ENCODE measurements at regions not wholly inside any gene's neighbourhood (a gene's known extent, or its start where the extent isn't known, plus 50 kb on each side); places are given as distances from the start of the nearest gene placed in this dataset.
"Not testable (repeated sequence)": the region's sequence is repeated elsewhere in the genome, so short reads cannot be mapped to it uniquely, and the experiment has no call there.

DNA sequence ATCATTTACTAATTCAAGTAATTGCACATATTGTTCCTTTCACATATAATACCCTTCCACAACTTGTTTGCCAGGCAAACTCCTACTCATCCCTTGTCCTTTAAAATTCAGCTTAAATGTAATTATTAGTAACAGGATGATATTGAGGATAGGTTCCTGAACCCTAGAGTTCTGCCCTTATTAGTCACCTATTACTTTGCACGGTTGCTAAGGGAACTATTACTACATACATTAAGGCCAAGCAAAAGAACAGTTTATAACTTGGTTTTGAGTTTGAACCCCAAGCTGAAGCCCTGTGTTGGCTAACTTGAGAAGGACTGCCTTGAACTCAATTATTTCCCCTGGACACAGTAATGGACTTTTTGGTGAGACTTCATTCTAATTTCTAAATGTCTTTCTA is 529.7 kb downstream of the IGSF11 start:
- DNase-seq (ENCODE audit: low read depth): no peak

DNA sequence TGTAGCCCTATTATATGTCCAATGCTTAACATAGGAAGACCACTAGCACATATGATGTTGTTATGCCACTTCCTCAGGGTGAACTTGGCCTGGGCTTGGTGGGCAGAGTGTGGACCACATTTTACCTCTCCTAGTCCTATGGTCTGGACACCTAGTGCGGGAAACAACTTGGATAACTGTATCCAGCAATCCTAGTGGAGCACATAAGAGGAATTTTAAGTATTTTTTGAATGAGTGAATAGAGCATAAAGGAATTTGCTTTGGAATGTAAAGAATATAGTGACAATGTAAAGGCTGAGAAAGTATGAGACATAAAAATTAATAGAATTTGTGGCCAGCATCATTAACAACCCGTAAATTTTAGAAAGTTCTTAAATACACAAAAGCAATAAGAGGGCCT is 528.9 kb downstream of the IGSF11 start:
- no peak for DNase-seq (ENCODE audit: low read depth)

DNA sequence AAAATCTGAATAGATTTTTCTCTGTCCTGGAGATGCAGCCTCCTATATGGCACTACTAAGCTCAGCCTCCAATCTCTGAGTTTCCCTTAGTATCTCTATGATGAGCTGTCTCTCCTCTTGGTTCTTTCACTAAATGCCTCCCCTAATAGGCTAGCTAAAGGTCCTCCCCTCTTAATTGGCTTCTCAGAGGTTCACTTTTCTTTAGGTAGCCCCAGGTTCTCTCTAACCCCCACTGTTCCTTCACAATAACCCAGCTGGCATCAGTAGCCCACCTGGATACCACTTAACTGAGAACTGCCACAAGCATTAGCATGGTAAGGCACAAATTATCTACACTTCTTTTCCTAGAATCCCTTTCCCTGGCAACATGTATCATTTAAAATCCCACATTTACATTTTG is 523.2 kb downstream of the IGSF11 start:
- no peak for DNase-seq (ENCODE audit: low read depth)

DNA sequence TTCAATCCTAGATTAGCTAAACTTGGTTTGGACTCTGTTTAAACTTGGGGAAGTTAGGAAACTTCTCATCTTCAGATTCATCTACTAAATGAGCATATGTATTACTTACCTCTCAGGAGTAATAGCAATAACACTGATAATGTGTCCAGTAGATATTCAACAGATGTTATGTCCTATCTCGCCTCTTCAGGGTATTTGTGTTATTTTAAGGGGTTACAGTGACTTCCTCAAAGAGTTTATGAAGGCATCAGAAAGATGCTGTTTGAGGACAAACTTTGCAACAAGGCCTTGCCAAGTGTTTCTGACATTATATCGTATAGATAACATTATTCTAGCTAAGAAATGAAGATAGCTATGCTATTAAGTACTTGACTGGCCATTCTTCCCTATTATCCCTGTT is 522.3 kb downstream of the IGSF11 start:
- no peak for DNase-seq (ENCODE audit: low read depth)

DNA sequence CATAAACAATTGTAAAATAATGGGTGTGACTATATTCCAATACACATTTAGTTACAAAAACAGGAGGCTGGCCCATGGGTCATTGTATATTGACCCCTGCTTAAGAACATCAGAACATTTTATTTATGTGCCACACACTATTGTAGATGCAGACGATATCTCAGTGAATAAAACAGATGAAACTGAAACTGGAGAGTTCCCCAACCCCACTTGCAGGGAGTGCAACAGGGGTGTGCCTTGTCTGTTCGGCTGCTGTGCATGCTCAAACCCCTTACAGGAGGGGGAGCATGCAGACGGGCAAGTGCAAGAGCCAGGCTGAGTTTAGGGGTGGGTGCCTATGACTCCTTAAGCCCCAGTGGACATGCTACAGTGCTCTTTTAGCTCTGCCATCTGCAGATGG is 509.6 kb downstream of the IGSF11 start:
- no peak for DNase-seq (ENCODE audit: low read depth)

DNA sequence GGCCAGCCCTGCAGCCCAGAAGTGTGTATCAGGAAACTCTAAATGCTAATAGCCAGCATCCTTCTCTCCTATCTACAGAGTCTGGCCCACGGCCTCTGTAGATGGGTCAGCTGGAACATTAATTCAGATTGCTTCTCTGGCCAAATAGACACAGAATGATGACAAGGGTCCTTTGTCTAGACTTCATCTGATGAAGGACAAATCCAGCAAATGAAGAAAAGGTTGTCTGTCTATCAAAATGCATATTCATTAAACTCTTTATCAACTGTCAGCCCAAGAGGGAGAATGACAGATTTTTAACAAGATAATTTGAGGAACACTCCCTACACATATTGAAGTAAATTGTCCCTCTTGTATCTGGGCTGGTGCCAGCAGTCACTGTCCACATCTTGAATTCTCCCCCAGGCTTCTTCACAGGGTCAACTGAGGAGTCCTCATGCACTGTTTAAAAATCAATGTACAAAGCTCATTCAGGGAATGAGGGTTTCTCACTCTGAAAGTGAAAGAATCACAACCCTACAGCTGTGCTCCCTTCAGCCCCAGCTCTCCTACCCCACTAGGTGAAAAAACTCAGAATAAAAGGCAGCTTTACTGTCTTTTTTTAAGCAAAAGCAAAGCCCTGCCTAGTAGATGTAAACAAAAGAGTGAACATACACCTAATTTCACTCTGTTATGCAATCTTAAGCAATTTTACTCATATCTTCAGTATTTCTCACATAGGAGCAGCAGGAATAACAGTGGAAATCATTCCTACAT is 507.7 kb downstream of the IGSF11 start:
- no peak for DNase-seq (ENCODE audit: low read depth)

DNA sequence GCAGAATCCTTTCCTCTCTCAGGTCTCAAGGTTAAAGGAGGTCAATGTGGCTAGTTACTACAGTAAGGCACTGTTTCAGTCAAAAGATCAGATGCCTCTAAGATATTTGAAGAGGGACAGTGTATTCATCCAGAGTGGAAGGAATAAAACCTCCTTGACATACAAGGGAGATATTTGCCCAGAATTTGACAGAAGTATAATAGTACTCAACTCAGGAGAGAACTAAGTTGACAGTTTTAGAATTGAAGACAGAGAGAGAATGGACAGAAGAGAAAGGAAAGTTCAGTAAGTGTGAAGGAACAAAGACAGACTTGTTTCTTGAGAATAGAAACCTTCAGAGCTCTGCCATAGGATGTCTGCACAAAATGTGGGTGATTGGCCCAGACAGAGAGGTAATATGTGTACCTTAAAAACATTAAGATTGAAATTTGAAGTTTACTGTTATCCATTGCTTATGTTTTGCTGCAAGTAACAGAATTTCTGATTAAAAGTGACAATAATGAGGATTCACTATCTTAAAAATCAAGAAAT is 507.1 kb downstream of the IGSF11 start:
- DNase-seq (ENCODE audit: low read depth): no peak

DNA sequence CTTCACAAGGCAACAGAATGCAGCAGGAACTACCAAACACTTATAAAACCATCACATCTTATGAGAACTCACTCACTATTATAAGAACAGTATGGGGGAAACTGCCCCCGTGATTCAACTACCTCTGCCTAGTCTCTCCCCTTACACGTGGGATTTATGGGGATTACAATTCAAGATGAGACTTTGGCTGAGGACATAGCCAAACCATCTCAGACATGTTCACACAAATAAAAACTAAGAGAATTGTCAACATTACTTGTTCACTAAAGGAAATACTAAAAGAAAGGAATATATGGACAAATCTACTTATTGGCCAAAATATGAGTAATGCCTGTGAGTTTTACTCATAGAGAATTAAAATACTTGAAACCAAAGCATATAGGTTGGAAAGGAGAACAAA is 505.1 kb downstream of the IGSF11 start:
- no peak for DNase-seq (ENCODE audit: low read depth)

DNA sequence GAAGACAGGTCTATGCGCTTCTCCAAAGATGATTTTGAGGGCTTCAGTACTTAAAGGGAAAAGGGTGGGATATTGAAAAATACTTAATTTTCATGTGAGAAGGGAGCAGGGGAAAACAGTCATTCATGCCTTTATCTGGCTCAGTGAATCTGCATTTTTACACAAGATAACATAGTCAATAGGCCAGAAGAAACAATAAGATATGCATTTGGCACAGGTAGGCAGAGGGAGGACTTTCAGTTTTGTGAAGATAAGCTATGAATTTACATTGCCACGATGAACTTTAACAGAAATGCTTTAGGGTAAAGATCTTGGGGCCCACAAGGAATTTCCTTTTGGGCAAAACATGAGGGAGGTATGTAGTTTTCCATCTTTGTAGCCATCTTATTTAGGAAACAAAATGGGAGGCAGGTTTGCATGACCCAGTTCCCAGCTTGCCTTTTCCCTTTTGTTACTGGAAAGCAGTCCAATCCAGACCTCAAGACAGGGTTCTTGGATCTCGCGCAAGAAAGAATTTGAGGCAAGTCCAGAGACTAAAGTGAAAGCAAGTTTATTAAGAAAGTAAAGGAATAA is 504.2 kb downstream of the IGSF11 start:
- no peak for DNase-seq (ENCODE audit: low read depth)

DNA sequence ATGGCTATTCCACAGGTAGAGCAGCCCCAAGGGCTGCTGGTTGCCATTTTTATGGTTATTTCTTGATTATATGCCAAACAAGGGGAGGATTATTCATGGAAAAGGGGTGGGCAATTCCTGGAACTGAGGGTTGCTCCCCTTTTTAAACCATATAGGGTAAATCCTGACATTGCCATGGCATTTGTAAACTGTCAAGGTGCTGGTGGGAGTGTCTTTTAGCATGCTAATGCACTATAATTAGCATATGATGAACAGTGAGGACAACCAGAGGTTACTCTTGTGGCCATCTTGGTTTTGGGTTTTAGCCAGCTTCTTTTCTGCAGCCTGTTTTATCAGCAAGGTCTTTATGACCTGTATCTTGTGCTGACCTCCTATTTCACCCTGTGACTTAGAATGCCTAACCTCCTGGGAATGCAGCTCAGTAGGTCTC is 503.7 kb downstream of the IGSF11 start:
- DNase-seq (ENCODE audit: low read depth): not testable (repeated sequence)

DNA sequence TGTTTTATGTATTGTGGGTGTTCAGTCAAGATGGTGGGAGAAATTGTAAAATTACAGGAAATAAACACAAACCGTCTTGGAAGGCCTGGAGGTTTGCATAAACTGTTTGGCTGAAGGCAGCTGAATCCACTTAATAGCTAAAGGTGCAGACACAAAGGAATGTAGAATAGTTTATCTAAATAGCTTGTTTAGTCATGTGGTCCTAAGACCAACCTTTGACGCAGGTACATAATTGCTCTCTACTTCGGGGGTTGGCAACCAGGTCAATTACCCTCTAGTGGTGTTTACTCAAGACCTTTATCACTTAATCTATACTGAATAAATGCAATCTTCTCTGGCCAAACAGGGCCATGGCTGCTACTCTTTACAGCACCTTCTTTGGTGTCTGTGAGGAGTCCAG is 502.8 kb downstream of the IGSF11 start:
- DNase-seq (ENCODE audit: low read depth): no peak

DNA sequence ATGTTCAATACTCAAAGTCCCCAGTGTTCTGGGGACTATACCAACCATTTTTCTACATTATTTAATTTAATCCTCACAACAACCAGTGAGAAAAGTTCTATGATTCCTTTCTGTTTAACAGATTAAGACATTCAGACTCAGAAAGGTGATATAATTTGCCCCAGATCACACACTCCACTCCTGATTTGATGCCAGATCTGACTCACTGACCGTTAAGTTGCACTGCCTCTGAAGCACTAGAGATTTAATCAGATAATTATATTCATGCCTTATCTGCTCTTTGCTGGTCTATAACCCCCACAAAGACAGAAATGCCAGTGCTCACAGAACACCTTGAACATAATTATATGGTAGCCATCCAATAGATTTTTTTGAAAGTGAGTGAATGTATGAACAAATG is 501.0 kb downstream of the IGSF11 start:
- no peak for DNase-seq (ENCODE audit: low read depth)

DNA sequence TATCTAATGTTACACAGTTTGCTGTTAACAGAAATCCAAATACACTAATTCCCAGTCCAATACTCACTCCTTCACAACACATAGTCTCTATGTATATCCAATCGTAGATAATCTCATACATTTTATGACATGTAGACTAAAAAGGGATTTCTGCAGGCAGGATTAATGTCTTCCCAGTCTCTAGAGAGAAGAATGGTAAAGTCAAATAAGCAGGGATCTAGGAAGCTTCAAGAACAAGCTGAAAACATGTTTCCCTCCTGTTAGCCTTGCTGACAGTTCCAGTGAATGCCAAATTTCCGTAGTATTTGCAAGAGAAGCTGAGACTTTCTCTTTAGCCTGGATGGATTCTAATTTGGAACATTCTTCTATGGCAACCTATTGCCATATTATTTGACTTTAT is 500.1 kb downstream of the IGSF11 start:
- no peak for DNase-seq (ENCODE audit: low read depth)

DNA sequence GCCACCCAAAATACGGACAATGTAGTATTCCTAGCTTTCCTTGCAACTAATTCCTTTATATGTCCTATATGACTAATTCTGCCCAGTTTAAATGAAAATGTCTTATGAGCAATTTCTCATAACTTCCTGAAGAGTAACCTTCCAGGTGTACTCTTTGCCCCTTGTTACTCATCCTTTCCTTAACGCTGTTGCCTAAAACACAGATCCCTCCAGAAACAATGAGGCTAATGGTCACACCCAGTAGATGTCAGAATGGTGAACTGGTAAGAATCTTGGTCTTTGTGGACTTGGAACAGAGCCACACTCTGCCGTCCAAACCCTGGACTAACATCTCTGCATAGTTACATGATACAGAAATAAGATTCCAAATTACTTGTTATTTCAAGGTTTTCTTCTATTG is 497.9 kb downstream of the IGSF11 start:
- no peak for DNase-seq (ENCODE audit: low read depth)

DNA sequence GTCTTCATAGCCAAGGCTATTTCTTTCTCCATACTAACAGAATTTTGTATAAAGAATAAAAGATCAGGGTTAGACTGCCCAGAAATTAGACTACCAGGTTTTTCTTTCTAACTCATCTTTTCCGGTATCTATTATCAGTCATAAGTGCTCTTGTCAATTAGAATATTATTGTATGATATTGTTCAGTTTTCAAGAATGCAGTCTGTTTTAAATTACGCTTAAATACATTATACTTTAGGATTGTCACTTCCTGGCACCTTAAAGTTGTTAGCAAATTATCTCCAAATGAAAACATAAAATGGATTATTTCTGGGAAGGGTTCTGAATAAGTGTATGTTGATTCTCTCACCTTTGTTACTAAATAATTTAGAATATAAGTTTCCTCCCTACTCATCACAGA is 497.2 kb downstream of the IGSF11 start:
- no peak for DNase-seq (ENCODE audit: low read depth)

DNA sequence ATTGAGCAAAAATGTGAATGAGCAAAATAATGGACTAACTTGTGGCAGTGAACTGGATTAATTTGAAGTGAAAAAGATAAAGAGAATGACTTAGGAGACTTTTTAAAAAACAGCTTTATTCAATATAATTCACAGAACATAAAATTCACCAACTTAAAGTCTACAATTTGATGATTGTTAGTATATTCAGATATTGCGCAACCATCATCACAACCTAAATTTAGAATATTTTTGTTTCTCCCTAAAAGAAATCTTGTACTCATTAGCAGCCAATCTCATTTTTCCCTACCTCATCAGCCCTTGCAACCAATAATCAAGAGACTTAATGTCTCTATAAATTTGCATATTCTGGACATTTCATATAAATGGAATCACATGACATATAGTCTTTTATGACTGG is 496.5 kb downstream of the IGSF11 start:
- DNase-seq (ENCODE audit: low read depth): no peak

DNA sequence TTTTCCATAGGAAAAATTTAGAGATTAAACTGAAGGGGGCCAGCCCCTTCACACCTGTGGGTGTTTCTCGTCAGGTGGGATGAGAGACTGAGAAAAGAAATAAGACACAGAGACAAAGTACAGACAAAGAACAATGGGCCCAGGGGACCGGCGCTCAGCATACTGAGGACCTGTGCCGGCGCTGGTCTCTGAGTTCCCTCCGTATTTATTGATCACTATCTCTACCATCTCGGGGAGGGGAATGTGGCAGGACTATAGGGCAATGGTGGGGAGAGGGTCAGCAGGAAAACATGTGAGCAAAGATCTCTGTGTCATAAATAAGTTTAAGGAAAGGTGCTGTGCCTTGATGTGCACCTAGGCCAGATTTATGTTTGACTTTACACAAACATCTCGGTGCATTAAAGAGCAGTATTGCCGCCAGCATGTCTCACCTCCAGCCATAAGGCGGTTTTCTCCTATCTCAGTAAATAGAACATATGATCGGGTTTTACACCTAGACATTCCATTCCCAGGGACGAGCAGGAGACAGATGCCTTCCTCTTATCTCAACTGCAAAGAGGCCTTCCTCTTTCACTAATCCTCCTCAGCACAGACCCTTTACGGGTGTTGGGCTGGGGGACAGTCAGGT is 494.7 kb downstream of the IGSF11 start:
- DNase-seq (ENCODE audit: low read depth): not testable (repeated sequence)

DNA sequence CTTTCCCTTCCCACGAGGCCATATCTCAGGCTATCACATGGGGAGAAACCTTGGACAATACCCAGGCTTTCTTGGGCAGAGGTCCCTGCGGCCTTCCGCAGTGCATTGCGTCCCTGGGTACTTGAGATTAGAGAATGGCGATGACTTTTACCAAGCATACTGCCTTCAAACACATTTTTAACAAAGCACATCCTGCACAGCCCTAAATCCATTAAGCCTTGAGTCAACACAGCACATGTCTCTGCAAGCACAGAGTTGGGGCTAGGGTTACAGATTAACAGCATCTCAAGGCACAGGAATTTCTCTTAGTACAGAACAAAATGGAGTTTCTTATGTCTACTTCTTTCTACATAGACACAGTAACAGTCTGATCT is 494.2 kb downstream of the IGSF11 start:
- DNase-seq (ENCODE audit: low read depth): not testable (repeated sequence)

DNA sequence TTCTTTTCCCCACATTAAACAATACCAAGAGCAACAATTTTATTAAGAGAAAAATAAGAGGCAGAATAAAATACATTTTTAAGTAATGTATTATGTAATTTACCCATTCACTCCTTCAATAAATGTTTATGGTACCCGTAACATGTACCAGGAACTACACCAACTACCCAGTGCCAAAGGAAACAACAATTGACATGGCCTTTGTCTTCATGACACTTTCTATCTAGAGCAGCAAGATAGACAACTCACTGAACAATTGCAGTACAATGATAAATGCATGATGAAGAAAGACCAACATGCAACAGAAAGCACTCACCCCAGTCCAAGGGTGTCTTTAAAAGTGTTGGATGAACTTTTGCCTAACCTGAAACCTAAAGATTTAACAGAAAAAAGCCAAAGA is 493.8 kb downstream of the IGSF11 start:
- no peak for DNase-seq (ENCODE audit: low read depth)

DNA sequence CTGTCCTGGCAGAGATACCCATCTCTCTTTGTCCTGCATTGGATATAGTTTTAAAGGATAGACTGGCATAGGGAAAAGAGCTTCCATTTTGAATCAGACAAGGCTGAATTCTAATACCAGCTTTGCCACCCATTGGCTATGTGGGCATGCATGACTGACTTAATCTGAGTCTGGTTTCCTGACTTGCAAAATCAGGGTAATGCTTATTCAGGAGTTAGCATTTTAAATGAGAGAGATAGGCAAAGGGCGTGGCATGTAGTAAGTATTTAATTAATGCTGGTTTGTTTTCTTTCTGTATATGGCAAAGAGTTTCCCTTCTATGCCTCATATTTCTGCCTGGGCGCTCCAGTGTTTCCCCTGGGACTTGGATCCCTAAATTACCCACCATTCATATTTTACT is 492.9 kb downstream of the IGSF11 start:
- no peak for DNase-seq (ENCODE audit: low read depth)

DNA sequence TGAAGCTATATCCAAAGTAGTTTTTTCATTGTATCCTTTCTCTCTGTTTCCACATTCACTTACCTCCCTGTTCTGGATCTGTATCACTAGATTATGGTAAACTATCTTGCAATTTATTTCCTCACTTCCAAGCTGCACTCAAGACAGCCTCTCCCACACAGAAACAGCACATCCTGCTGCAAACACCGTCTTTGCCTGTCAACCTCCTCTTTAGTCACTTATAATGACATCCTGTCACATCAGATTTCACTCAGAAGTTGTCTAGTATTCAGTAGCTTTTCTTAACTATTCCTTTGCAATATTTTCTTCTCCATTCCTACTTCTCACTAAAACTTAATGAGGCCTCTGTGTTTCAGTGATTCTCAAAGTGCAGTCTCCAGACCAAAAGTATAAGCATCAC is 490.8 kb downstream of the IGSF11 start:
- no peak for DNase-seq (ENCODE audit: low read depth)

DNA sequence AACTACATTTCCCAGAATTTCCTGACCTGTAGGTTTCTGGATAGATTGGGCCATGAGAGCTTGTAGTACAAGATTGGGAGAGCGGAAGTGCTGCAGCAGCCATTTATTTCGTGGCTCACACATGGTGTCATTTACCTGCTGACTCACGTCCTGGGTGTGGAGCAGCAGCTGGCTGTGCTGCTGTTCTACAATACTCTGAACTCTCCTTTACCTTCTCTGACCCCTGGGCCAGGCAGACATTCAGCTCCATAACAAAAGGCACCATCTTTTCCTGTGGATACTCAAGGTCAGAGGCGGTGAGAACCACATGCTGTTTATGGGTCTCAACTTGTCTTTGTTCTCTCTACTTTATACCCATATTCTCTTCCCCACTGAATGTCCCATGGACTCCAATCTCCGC is 490.2 kb downstream of the IGSF11 start:
- DNase-seq (ENCODE audit: low read depth): no peak

DNA sequence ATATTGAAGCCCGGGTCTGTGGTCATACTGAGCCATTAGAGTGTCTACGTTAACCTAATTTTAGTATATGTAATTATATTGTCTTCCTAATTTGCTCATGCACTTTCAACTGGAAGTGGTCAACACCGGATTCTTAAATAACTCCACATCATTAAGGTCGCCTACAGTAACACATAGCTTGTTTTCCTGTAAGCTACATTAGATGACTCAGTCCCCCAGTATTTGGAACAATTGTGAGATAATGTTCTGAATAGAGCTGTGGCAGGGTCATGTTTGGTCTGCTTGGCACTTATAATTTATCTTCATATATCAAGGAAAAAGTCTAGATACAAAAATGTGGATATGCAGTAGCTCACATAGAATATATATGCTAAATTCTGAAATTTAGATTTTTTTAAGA is 486.2 kb downstream of the IGSF11 start:
- no peak for DNase-seq (ENCODE audit: low read depth)

All from forelimb muscle (tissue), 1 donor.